ENCODE measurements at regions not wholly inside any gene's neighbourhood (a gene's known extent, or its start where the extent isn't known, plus 50 kb on each side); places are given as distances from the start of the nearest gene placed in this dataset.

GRCh38 chrY:11044234-11044883 lies 1516.7 kb downstream of the TSPY10 start:
- intact Hi-C loops (cut with DNase I): no loop called here
- H3K27ac ChIP-seq (ENCODE audit: low read depth in 2 of 2, low read length in 2 of 2): no peak overlapping the region
- H3K9ac ChIP-seq (ENCODE audit: low read length in 3 of 3): no peak overlapping the region
- H3K9me3 ChIP-seq (ENCODE audit: control insufficient read depth in 2 of 3, insufficient read depth in 1 of 3, low read length in 3 of 3): peaks cover 0 to 2% (median 0%) of the 10 kb centered on the region in 3 donors
- H3K4me3 ChIP-seq (ENCODE audit: low read length in 3 of 3): no peak overlapping the region
- H3K4me1 ChIP-seq (ENCODE audit: control insufficient read depth in 2 of 3, insufficient read depth in 2 of 3, low read depth in 1 of 3, low read length in 3 of 3): no peaks in the 10 kb centered on the region
- FAIRE-seq: no peak
- no peak for TF ChIP-seq CTCF (IDR thresholded peaks at IDR 0.05; ENCODE audit: borderline replicate concordance, extremely low read depth, insufficient read depth)
- H3K27me3 ChIP-seq (ENCODE audit: control insufficient read depth, insufficient read depth, low read length): no peaks in the 10 kb centered on the region
- no peaks in the 10 kb centered on the region for H3K36me3 ChIP-seq (ENCODE audit: control insufficient read depth in 2 of 3, insufficient read depth in 3 of 3, low read length in 3 of 3)
- DNase-seq: no peak

GRCh38 chrY:11063486-11063885 lies 1535.8 kb downstream of the TSPY10 start:
- H3K4me1 ChIP-seq (ENCODE audit: control insufficient read depth in 2 of 3, insufficient read depth in 2 of 3, low read depth in 1 of 3, low read length in 3 of 3): no peaks in the 10 kb centered on the region
- H3K9me3 ChIP-seq (ENCODE audit: control insufficient read depth in 2 of 3, insufficient read depth in 1 of 3, low read length in 3 of 3): no peaks in the 10 kb centered on the region
- intact Hi-C loops (cut with DNase I): no loop called here
- H3K4me3 ChIP-seq (ENCODE audit: low read length in 3 of 3): no peak overlapping the region
- no peak for TF ChIP-seq CTCF (IDR thresholded peaks at IDR 0.05; ENCODE audit: borderline replicate concordance, extremely low read depth, insufficient read depth)
- H3K36me3 ChIP-seq (ENCODE audit: control insufficient read depth in 2 of 3, insufficient read depth in 3 of 3, low read length in 3 of 3): no peaks in the 10 kb centered on the region
- no peaks in the 10 kb centered on the region for H3K27me3 ChIP-seq (ENCODE audit: control insufficient read depth, insufficient read depth, low read length)
- H3K9ac ChIP-seq (ENCODE audit: low read length in 3 of 3): no peak overlapping the region
- FAIRE-seq: no peak
- DNase-seq: no peak
- no peak overlapping the region for H3K27ac ChIP-seq (ENCODE audit: low read depth in 2 of 2, low read length in 2 of 2)

GRCh38 chrY:11063960-11064359 lies 1536.3 kb downstream of the TSPY10 start:
- no peak for TF ChIP-seq CTCF (IDR thresholded peaks at IDR 0.05; ENCODE audit: borderline replicate concordance, extremely low read depth, insufficient read depth)
- H3K27ac ChIP-seq (ENCODE audit: low read depth in 2 of 2, low read length in 2 of 2): no peak overlapping the region
- H3K27me3 ChIP-seq (ENCODE audit: control insufficient read depth, insufficient read depth, low read length): no peaks in the 10 kb centered on the region
- H3K36me3 ChIP-seq (ENCODE audit: control insufficient read depth in 2 of 3, insufficient read depth in 3 of 3, low read length in 3 of 3): no peaks in the 10 kb centered on the region
- DNase-seq: no peak
- no peaks in the 10 kb centered on the region for H3K9me3 ChIP-seq (ENCODE audit: control insufficient read depth in 2 of 3, insufficient read depth in 1 of 3, low read length in 3 of 3)
- FAIRE-seq: no peak
- H3K4me1 ChIP-seq (ENCODE audit: control insufficient read depth in 2 of 3, insufficient read depth in 2 of 3, low read depth in 1 of 3, low read length in 3 of 3): no peaks in the 10 kb centered on the region
- intact Hi-C loops (cut with DNase I): no loop called here
- no peak overlapping the region for H3K9ac ChIP-seq (ENCODE audit: low read length in 3 of 3)
- H3K4me3 ChIP-seq (ENCODE audit: low read length in 3 of 3): no peak overlapping the region

GRCh38 chrY:11064376-11064775 lies 1536.7 kb downstream of the TSPY10 start:
- Histone ChIP-seq H3K36me3 (ENCODE audit: control insufficient read depth in 2 of 3, insufficient read depth in 3 of 3, low read length in 3 of 3) (no peaks in the 10 kb centered on the region), H3K27ac (ENCODE audit: low read depth in 2 of 2, low read length in 2 of 2) (no peak overlapping the region), H3K4me3 (ENCODE audit: low read length in 3 of 3) (no peak overlapping the region), H3K9me3 (ENCODE audit: control insufficient read depth in 2 of 3, insufficient read depth in 1 of 3, low read length in 3 of 3) (no peaks in the 10 kb centered on the region), H3K27me3 (ENCODE audit: control insufficient read depth, insufficient read depth, low read length) (no peaks in the 10 kb centered on the region), H3K4me1 (ENCODE audit: control insufficient read depth in 2 of 3, insufficient read depth in 2 of 3, low read depth in 1 of 3, low read length in 3 of 3) (no peaks in the 10 kb centered on the region), H3K9ac (ENCODE audit: low read length in 3 of 3) (no peak overlapping the region)
- no peak for FAIRE-seq
- intact Hi-C loops (cut with DNase I): no loop called here
- no peak for TF ChIP-seq CTCF (IDR thresholded peaks at IDR 0.05; ENCODE audit: borderline replicate concordance, extremely low read depth, insufficient read depth)
- DNase-seq: no peak
